Neural crest cell (in vitro differentiated cells): ENCODE measurements at regions not wholly inside any gene's neighbourhood (a gene's known extent, or its start where the extent isn't known, plus 50 kb on each side); places are given as distances from the start of the nearest gene placed in this dataset.
A peak's percentile ranks its signal among the peaks of the same experiment; 100 is the strongest.

ENCODE experiments used
- DNase-seq: peaks from one replicate; pipeline ENCODE4 v3.0.0; 2021; ENCODE audit warnings: low read depth, mixed read lengths, low spot score
- H3K27ac Mint-ChIP-seq: one replicate; pipeline ENCODE4 v1.8.0; 2021; ENCODE audit warnings: mild to moderate bottlenecking, mixed read lengths; ENCODE audit not compliant: unreplicated experiment
- H3K27me3 Mint-ChIP-seq: 2 replicates; pipeline ENCODE4 v1.8.0; 2021; ENCODE audit warnings: low read depth, mild to moderate bottlenecking, mixed read lengths
- H3K36me3 Mint-ChIP-seq: 2 replicates; pipeline ENCODE4 v1.8.0; 2021; ENCODE audit warnings: low read depth, mild to moderate bottlenecking, mixed read lengths
- H3K4me1 Mint-ChIP-seq: 2 replicates; pipeline ENCODE4 v1.8.0; 2021; ENCODE audit warnings: mixed read lengths
- H3K4me3 Mint-ChIP-seq: one replicate; pipeline ENCODE4 v1.8.0; 2021; ENCODE audit warnings: mild to moderate bottlenecking, mixed read lengths
- H3K9me3 Mint-ChIP-seq: 2 replicates; pipeline ENCODE4 v1.8.0; 2021; ENCODE audit warnings: mixed read lengths
- TF ChIP-seq, protein P1 (sequence below): fragments of 200-600 bp; sonication (generic); conservative IDR thresholded peaks from 2 replicates; pipeline ENCODE4 v1.5.0; 2021; ENCODE audit warnings: antibody characterized with exemption, mild to moderate bottlenecking

DNA sequence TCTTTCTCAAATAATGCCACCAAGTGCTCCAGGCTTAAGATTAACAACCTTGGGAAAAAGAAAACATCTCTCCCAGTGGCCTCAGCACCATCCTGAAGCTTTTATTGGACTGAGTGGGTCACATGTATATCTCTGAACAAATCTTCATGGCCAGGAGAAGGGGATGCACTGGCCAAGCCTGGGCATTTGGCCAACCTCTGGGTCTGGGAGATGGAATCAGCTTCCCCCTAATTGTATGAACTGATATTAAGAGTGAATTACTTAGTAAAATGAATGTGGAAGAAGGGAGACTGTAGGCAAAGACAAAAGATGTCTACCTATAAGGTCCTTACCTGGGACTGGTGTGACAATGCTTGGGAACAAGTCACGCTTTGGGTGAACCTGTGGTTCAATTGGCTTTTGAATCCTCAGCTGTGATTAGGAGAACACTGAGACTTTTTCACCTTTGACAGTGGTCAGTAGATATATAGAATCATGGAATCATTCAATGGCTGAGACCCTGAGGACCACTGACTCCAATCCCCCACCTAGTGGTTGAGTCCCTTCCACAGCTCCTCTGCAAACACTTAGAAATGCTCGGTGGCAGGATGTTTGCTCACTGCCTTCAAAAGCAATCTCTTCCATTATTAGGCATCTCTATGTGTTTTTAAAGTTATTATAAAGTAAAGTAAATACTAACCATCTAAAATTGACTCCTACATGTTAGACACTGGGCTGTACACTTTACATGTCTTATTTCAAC lies 102.6 kb upstream of the ATP1A1 start:
- H3K9me3 Mint-ChIP-seq: no peaks in the 10 kb centered on the region
- H3K27me3 Mint-ChIP-seq: no peaks in the 10 kb centered on the region
- no peak overlapping the region for H3K4me3 Mint-ChIP-seq
- TF ChIP-seq, protein P1, sequence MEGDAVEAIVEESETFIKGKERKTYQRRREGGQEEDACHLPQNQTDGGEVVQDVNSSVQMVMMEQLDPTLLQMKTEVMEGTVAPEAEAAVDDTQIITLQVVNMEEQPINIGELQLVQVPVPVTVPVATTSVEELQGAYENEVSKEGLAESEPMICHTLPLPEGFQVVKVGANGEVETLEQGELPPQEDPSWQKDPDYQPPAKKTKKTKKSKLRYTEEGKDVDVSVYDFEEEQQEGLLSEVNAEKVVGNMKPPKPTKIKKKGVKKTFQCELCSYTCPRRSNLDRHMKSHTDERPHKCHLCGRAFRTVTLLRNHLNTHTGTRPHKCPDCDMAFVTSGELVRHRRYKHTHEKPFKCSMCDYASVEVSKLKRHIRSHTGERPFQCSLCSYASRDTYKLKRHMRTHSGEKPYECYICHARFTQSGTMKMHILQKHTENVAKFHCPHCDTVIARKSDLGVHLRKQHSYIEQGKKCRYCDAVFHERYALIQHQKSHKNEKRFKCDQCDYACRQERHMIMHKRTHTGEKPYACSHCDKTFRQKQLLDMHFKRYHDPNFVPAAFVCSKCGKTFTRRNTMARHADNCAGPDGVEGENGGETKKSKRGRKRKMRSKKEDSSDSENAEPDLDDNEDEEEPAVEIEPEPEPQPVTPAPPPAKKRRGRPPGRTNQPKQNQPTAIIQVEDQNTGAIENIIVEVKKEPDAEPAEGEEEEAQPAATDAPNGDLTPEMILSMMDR: no peak
- no peak for DNase-seq
- H3K27ac Mint-ChIP-seq: no peak overlapping the region
- peaks cover 4% of the 10 kb centered on the region for H3K4me1 Mint-ChIP-seq
- no peaks in the 10 kb centered on the region for H3K36me3 Mint-ChIP-seq

DNA sequence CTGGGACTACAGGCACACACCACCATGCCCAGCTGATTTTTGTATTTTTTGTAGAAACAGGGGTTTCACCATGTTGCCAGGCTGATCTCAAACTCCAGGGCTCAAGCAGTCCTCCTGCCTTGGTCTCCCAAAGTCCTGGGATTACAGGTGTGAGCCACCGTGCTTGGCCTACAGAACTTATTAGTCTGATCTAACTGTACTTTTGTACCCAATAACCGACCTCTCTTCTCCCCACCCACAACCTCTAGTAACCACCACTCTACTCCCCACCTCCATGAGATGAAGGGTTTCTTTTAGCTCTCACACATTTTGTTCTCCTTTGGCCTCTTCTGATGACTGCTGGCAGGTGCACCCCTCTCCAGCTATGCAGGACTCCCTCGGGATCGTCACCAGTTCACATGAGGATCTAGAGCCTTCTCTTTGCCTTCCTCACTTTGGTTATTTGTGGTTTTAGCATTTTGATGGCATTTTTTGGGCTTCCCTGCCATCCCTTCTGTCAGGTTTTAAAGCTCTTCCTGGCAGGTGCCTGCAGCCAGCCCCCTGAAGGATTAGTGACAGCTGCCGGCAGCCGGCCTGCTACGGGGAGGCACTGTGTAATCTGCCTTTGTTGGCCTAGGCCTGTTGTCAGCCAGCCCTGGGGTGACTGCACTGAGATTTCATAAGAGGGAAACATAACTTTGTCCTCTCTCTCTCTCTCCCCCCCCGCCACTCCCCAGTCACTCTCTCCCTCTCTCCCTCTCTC lies 99.8 kb upstream of the ATP1A1 start:
- Mint-ChIP-seq H3K4me1 (peaks cover 4% of the 10 kb centered on the region), H3K27ac (no peak overlapping the region), H3K36me3 (no peaks in the 10 kb centered on the region), H3K4me3 (no peak overlapping the region), H3K27me3 (no peaks in the 10 kb centered on the region), H3K9me3 (no peaks in the 10 kb centered on the region)
- TF ChIP-seq, protein P1: no peak
- DNase-seq: no peak

DNA sequence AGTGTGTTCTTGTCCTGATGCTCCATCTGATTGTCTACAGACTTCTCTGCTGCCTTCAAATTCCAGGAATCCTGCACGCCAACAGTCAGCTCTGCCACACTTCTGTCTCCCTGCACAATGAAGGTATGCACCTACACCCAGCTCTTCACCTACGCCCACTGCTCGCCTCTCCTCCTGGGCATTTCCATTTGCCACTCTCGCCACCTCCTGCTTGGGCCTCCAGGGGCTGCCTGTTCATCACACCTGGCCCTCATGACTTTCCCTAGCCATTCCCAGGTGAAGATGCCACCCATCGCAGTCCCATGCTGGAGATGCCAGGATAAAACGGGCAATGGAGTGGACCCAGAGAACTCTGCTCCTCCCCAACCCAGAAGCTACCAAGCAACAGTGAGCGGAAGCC lies 96.5 kb upstream of the ATP1A1 start:
- Mint-ChIP-seq H3K9me3 (peaks cover 4% of the 10 kb centered on the region), H3K4me3 (no peak overlapping the region), H3K27me3 (no peaks in the 10 kb centered on the region), H3K27ac (no peak overlapping the region), H3K36me3 (no peaks in the 10 kb centered on the region), H3K4me1 (peaks cover 4% of the 10 kb centered on the region)
- DNase-seq: no peak
- TF ChIP-seq, protein P1: no peak

DNA sequence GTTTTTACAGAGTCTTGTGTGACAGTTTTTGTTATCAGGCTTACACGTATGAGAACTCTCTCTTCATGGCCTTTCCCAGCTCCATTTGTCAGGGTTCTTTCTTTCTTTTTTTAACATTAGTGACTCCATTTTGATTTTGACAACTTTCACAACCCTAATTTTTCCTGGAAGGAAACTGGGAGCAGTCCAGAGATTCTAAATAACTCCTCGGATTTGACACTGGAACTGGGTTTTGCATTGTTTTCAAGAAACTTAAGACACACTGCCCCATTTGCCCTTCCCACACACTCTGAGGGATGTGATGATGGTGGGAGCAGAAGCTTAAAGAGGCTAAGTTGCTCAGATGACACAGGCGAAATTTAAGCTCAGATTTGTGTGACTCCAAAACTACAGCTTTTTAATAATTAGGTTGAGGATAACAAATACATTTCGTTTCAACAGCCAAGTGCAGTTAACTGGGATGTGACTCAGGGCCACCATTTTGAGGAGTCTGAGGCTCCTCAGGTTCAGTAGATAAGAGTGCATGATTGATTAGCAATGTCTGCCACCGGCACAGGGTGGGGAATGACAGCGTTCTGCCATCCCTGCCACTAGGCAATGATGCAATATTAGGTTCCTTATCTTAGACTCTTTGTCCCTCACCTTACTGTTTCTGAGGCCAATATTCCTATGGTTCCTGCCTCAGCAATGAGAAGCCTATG lies 95.1 kb upstream of the ATP1A1 start:
- Mint-ChIP-seq H3K27ac (peak overlapping the region; percentile 19), H3K27me3 (no peaks in the 10 kb centered on the region), H3K4me1 (peaks cover 4% of the 10 kb centered on the region), H3K4me3 (no peak overlapping the region), H3K36me3 (peaks cover 2% of the 10 kb centered on the region), H3K9me3 (peaks cover 7% of the 10 kb centered on the region)
- TF ChIP-seq, protein P1: no peak
- no peak for DNase-seq

DNA sequence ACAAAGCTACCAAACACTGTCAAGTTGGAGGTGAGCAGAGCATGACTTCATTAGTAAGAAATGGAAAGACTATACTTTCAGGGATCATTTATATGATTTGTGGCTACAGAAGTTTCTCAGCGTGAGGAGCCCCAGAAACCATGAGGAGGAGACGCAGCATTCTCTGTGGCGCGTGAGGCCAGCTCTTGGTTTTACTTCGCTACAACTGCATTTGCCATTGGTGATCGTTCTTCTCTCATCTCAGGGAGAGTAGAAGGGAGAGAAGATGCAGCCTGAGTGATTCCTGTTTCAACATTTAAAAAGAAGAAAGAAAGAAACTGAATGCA lies 94.5 kb upstream of the ATP1A1 start:
- Mint-ChIP-seq H3K4me3 (no peak overlapping the region), H3K27ac (no peak overlapping the region), H3K27me3 (no peaks in the 10 kb centered on the region), H3K9me3 (peaks cover 7% of the 10 kb centered on the region), H3K36me3 (peaks cover 2% of the 10 kb centered on the region), H3K4me1 (peaks cover under 1% of the 10 kb centered on the region)
- no peak for DNase-seq
- TF ChIP-seq, protein P1: no peak
